Parathyroid adenoma (tissue), 2 donors: ENCODE measurements at regions not wholly inside any gene's neighbourhood (a gene's known extent, or its start where the extent isn't known, plus 50 kb on each side); places are given as distances from the start of the nearest gene placed in this dataset.

Experiments
- H2AFZ ChIP-seq: fragments of 300-600 bp; sonication (generic); one replicate; pipeline ENCODE4 v1.7.0; 2017; ENCODE audit warnings: antibody characterized with exemption, mild to moderate bottlenecking
- H3K27ac ChIP-seq: fragments of 300-600 bp; sonication (generic); one replicate; pipeline ENCODE4 v1.7.0; 2017
- H3K27me3 ChIP-seq: fragments of 300-600 bp; sonication (generic); one replicate; pipeline ENCODE4 v1.7.0; 2017; ENCODE audit warnings: low read length; ENCODE audit not compliant: control insufficient read depth, insufficient read depth
- H3K36me3 ChIP-seq: fragments of 300-600 bp; sonication (generic); one replicate; pipeline ENCODE4 v1.7.0; 2017; ENCODE audit warnings: low read length; ENCODE audit not compliant: control insufficient read depth, insufficient read depth
- H3K4me1 ChIP-seq: fragments of 300-600 bp; sonication (generic); one replicate; pipeline ENCODE4 v1.7.0; 2017; ENCODE audit warnings: control low read depth
- H3K4me2 ChIP-seq: fragments of 300-600 bp; sonication (generic); one replicate; pipeline ENCODE4 v1.7.0; 2017; ENCODE audit warnings: low read length
- H3K4me3 ChIP-seq: fragments of 300-600 bp; sonication (generic); one replicate; pipeline ENCODE4 v1.7.0; 2017; ENCODE audit warnings: low read depth, low read length
- H3K79me2 ChIP-seq: fragments of 300-600 bp; sonication (generic); one replicate; pipeline ENCODE4 v1.7.0; 2017; ENCODE audit warnings: control low read depth
- H3K9ac ChIP-seq: fragments of 300-600 bp; sonication (generic); one replicate; pipeline ENCODE4 v1.7.0; 2017; ENCODE audit warnings: mild to moderate bottlenecking
- H3K9me3 ChIP-seq: fragments of 300-600 bp; sonication (generic); one replicate; pipeline ENCODE4 v1.7.0; 2017; ENCODE audit warnings: low read length; ENCODE audit not compliant: control insufficient read depth
- TF ChIP-seq, protein P1 (sequence below): fragments of 300-600 bp; sonication (generic); IDR thresholded peaks from one replicate; pipeline ENCODE4 v1.7.0; 2017; ENCODE audit warnings: antibody characterized with exemption, mild to moderate bottlenecking
- donor health status: primary hyperparathyroidism.

DNA sequence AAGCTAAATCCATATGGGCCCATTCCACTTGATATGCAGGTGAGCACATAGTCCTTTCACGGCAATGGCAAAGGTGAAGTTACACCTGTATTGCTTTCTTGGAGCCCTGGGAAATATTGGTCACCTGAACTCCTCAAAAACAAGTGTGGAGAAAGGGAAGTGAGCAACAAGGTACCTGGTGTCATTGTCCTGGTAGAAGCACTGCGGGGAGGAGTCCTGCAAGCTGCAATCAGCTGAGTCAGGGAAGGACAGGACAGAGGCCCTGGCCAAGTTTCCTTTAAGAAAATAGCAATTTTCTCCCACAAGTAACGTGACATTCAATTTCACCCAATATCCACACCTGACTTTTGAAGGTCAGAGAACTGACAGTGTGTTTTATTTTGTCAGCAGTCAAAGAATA lies 389.1 kb downstream of the IRS2 start:
- Histone ChIP-seq H2AFZ (no peak overlapping the region), H3K4me2 (no peak overlapping the region), H3K36me3 (no peaks in the 10 kb centered on the region), H3K4me3 (no peak overlapping the region), H3K4me1 (no peaks in the 10 kb centered on the region), H3K9me3 (no peaks in the 10 kb centered on the region), H3K27me3 (no peaks in the 10 kb centered on the region), H3K27ac (no peak overlapping the region), H3K79me2 (no peaks in the 10 kb centered on the region), H3K9ac (no peak overlapping the region)
- TF ChIP-seq, protein P1, sequence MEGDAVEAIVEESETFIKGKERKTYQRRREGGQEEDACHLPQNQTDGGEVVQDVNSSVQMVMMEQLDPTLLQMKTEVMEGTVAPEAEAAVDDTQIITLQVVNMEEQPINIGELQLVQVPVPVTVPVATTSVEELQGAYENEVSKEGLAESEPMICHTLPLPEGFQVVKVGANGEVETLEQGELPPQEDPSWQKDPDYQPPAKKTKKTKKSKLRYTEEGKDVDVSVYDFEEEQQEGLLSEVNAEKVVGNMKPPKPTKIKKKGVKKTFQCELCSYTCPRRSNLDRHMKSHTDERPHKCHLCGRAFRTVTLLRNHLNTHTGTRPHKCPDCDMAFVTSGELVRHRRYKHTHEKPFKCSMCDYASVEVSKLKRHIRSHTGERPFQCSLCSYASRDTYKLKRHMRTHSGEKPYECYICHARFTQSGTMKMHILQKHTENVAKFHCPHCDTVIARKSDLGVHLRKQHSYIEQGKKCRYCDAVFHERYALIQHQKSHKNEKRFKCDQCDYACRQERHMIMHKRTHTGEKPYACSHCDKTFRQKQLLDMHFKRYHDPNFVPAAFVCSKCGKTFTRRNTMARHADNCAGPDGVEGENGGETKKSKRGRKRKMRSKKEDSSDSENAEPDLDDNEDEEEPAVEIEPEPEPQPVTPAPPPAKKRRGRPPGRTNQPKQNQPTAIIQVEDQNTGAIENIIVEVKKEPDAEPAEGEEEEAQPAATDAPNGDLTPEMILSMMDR = no peak

DNA sequence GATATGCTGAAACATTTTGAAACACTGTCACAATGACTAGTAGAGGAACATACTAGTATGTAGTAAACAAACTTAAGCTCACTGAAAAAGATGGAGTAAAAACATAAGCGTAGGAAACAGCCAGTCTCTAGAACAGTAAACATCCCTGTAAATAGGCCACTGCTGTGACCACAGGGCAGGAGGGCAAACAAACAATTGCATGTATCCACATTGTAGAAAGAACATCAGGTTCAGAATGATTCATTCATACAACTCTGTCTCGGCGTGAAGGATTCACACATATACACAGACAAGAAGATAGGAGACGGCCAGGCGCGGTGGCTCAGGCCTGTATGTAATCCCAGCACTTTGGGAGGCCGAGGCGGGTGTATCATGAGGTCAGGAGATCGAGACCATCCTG lies 390.1 kb downstream of the IRS2 start:
- no peak overlapping the region for H3K9ac ChIP-seq
- H3K36me3 ChIP-seq = no peaks in the 10 kb centered on the region
- no peak overlapping the region for H2AFZ ChIP-seq
- no peaks in the 10 kb centered on the region for H3K9me3 ChIP-seq
- TF ChIP-seq, protein P1 = no peak
- H3K27ac ChIP-seq = no peak overlapping the region
- H3K27me3 ChIP-seq = no peaks in the 10 kb centered on the region
- H3K4me1 ChIP-seq = no peaks in the 10 kb centered on the region
- no peak overlapping the region for H3K4me3 ChIP-seq
- H3K4me2 ChIP-seq = no peak overlapping the region
- H3K79me2 ChIP-seq = no peaks in the 10 kb centered on the region

DNA sequence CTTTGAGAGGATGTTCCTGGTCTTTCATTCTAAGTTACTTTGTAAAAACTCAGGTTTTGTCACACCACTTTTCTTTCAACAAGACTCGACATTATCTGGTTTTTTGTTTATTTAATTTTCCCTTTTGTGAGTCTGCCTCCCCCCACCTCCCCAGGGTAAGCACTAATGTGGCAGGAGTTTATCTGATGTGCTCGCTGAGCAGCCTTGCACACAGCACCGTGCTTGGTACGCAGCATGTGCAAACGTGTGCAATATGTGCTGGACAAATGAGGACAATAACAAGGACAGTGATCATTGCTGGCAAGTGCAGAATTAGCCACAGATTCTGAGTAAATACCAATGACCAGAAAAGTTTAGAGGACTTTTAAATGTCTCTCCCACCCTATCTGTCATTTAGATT lies 391.4 kb downstream of the IRS2 start:
- Histone ChIP-seq H3K27me3 (no peaks in the 10 kb centered on the region), H3K4me1 (no peaks in the 10 kb centered on the region), H3K9me3 (no peaks in the 10 kb centered on the region), H3K79me2 (no peaks in the 10 kb centered on the region), H3K4me2 (no peak overlapping the region), H2AFZ (no peak overlapping the region), H3K36me3 (no peaks in the 10 kb centered on the region), H3K9ac (no peak overlapping the region), H3K4me3 (no peak overlapping the region), H3K27ac (no peak overlapping the region)
- TF ChIP-seq, protein P1 = no peak

DNA sequence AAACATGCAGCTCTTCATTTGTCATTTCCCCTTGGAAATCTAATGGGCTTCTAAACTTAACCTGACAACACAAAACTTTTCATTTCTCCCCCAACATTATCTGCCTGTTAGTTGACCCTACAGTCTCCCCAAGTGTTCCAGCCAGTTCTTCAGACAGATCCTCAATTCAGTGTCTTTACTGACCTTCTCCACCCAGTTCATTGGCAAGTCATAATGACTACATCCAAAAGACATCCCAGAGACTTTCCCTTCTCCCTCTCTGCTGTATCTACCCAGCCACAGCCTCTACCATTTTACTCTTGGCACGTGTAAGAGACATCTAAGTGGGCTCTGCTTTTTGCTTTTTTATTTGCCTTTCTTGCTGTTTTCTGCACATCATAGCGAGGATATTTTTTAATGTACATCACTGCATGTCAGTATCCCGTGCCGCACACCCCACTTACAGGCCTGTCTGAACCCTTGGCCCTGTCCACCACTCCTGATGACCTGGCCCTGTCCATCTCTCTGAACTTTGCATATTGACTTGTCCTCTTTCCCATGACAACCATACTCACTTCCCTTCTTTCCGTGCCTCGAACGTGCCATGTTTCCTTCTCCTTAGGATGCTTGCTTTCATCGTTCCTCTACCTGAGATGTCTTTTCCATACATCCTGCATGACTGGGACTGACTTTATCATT lies 391.9 kb downstream of the IRS2 start:
- TF ChIP-seq, protein P1 = no peak
- H3K4me1 ChIP-seq = no peaks in the 10 kb centered on the region
- no peaks in the 10 kb centered on the region for H3K27me3 ChIP-seq
- H3K4me3 ChIP-seq = no peak overlapping the region
- no peaks in the 10 kb centered on the region for H3K9me3 ChIP-seq
- H3K79me2 ChIP-seq = no peaks in the 10 kb centered on the region
- no peak overlapping the region for H2AFZ ChIP-seq
- H3K9ac ChIP-seq = no peak overlapping the region
- H3K4me2 ChIP-seq = no peak overlapping the region
- H3K36me3 ChIP-seq = no peaks in the 10 kb centered on the region
- H3K27ac ChIP-seq = no peak overlapping the region

DNA sequence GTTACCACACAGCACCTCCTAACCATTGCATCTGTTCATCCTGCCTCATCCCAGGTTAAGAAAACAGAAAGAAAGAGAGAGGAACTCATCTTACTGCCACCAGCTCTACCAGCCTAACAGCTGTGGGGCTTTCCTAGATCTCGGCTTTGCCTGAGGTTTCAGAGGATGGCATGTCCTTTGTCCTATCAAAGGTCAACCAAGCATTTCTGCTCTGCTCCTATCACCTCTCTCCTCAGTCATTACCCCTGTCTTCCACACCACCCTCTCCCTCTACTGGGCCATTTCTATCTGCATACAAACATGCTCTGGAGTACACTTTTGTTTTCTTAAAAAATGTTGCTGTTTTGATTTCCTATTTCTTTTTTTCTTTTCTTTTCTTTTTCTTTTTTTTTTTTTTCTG lies 393.3 kb downstream of the IRS2 start:
- Histone ChIP-seq H3K9me3 (no peaks in the 10 kb centered on the region), H3K9ac (no peak overlapping the region), H3K4me3 (no peak overlapping the region), H3K4me1 (no peaks in the 10 kb centered on the region), H3K27ac (no peak overlapping the region), H3K79me2 (no peaks in the 10 kb centered on the region), H3K4me2 (no peak overlapping the region), H3K27me3 (no peaks in the 10 kb centered on the region), H2AFZ (no peak overlapping the region), H3K36me3 (no peaks in the 10 kb centered on the region)
- TF ChIP-seq, protein P1 = no peak
